ENCODE measurements at regions not wholly inside any gene's neighbourhood (a gene's known extent, or its start where the extent isn't known, plus 50 kb on each side); places are given as distances from the start of the nearest gene placed in this dataset.

DNA sequence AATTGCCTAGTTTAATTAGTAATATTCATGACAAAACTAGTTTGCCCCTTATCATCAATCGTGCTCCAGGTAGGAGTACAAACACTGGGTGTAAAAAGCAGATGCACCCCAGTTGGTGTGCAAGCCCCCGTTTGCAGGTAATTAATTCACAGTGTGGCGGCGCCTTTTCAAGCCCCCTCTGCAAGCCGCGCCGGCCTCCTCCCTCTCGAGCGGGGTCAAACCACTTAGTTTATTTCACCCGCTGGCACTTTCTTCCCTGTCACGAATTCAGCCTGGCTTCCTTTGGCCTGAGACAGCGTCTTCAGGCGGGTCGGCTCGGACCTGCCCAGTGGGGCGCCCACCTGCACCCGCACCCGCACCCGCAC, 64.7 kb upstream of the MAPRE2 start:
- no peaks in the 10 kb centered on the region for H3K36me3 ChIP-seq (ENCODE audit: control insufficient read depth in 2 of 2, insufficient read depth in 2 of 2, low read length in 1 of 2)
- peak overlapping the region; percentile 72 for H2AFZ ChIP-seq (ENCODE audit: control insufficient read depth, low read depth, low read length)
- H3K27ac ChIP-seq (ENCODE audit: control insufficient read depth, insufficient read depth) = no peak overlapping the region
- FAIRE-seq = no peak
- H3K4me3 ChIP-seq = peak overlapping the region; percentile 83
- SMC1A ChIA-PET (ENCODE audit: uncharacterized antibody, unreplicated experiment) = no interaction called here
- CTCF ChIA-PET = no interaction called here
- H3K4me1 ChIP-seq (ENCODE audit: control insufficient read depth, insufficient read depth, low read length) = peaks cover 18% of the 10 kb centered on the region
- H3K9ac ChIP-seq (ENCODE audit: control insufficient read depth, insufficient read depth, low read length) = no peak overlapping the region
- peak overlapping the region; percentile 98 for H3K4me2 ChIP-seq (ENCODE audit: control insufficient read depth, insufficient read depth)
- no peak for ATAC-seq
- no peak for DNase-seq (ENCODE audit: low read depth, low spot score)
- no peaks in the 10 kb centered on the region for H4K20me1 ChIP-seq (ENCODE audit: control insufficient read depth, insufficient read depth)
- H3K27me3 ChIP-seq (replicated peaks in 1 of 2; ENCODE audit: control insufficient read depth in 2 of 2, insufficient read depth in 2 of 2, low read length in 1 of 2) = peaks cover 12 to 34% of the 10 kb centered on the region in 2 experiments
- TF ChIP-seq NR2F1 (conservative IDR thresholded peaks at IDR 0.05) (0 out of 2 replicates have a peak, but pooled peaks have one; percentile 33), SUZ12 (IDR thresholded peaks at IDR 0.05; ENCODE audit: unreplicated experiment) (peak; percentile 84), BCL11A (IDR thresholded peaks at IDR 0.05; ENCODE audit: low read depth, low read length) (no peak), TCF3 (IDR thresholded peaks at IDR 0.05; ENCODE audit: borderline replicate concordance, insufficient read depth, low read depth, low read length) (no peak), CREM (IDR thresholded peaks at IDR 0.05; ENCODE audit: low read depth) (no peak), RB1 (IDR thresholded peaks at IDR 0.05; ENCODE audit: borderline replicate concordance) (no peak)
- BruUV-seq (replicated peaks) = no TSS peak
- H3K9me3 ChIP-seq (replicated peaks; ENCODE audit: control insufficient read depth, insufficient read depth, low read length) = no peaks in the 10 kb centered on the region
- RAD21 ChIA-PET (ENCODE audit: unreplicated experiment) = no interaction called here
- WGBS (ENCODE audit: insufficient coverage, insufficient replicate concordance, low lambda C conversion rate, missing lambda C conversion rate) = 12% methylated on average over 10 of the region's 19 CpGs
- H3K79me2 ChIP-seq (ENCODE audit: control insufficient read depth, insufficient read depth, low read length) = no peaks in the 10 kb centered on the region
- POLR2A ChIA-PET = no interaction called here
- intact Hi-C loops (cut with micrococcal nuclease; ENCODE audit: unreplicated experiment) = no loop called here
- in situ Hi-C loops (cut with MboI) = no loop called here

DNA sequence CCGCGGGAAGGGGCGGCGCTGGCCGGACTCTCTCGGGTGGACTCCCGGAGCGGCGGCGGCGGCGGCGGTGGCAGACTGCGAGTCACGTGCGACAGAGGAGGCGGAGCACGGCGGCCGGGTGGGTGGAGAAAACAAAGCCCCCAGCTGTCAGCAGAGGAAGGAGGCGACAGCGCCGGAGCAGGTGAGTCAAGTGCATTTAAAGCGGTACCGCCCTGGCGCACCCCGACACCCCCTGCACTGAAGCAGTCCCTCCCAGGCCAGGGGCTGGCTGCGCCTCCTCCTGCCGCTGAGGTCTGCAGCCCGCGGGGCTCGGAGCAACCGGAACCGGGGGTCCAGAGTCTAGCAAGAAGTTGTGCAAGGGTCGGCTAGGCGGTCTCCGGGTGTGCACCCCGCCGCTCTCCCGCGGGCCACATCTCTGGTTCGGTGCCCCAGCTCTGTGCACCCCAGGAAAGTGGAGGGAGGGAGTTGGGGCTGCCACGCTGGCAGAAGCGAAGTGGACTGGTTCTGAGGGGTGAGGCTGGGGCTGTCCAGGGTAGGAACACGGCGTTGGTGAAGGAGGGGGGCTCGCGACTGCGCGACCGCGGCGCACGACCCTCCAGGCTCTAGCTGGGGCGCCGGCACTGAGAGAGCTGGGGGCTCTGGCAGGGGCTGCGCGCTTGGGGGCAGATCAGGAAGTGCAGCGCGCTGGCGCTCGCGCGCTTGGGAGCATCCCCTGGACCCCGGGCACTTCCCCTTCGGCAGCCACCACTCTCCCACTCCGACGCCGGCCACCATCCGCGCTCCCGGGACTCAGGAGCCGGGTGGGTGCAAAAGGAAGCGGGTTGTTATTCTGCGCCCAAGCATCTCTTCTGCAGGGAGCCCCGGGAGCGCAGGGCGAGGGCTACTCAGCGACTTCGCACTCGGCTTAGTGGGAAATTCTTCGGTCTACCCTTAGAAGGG, 64.0 kb upstream of the MAPRE2 start:
- in situ Hi-C loops (cut with MboI) = no loop called here
- ATAC-seq (peak; percentile 86), DNase-seq (ENCODE audit: low read depth, low spot score) (no peak), FAIRE-seq (no peak)
- Histone ChIP-seq H2AFZ (ENCODE audit: control insufficient read depth, low read depth, low read length) (peak overlapping the region; percentile 72), H3K36me3 (ENCODE audit: control insufficient read depth in 2 of 2, insufficient read depth in 2 of 2, low read length in 1 of 2) (no peaks in the 10 kb centered on the region), H3K9me3 (replicated peaks; ENCODE audit: control insufficient read depth, insufficient read depth, low read length) (no peaks in the 10 kb centered on the region), H3K79me2 (ENCODE audit: control insufficient read depth, insufficient read depth, low read length) (no peaks in the 10 kb centered on the region), H3K4me2 (ENCODE audit: control insufficient read depth, insufficient read depth) (peak overlapping the region; percentile 98), H4K20me1 (ENCODE audit: control insufficient read depth, insufficient read depth) (no peaks in the 10 kb centered on the region), H3K27ac (ENCODE audit: control insufficient read depth, insufficient read depth) (no peak overlapping the region), H3K4me3 (peak overlapping the region; percentile 83), H3K4me1 (ENCODE audit: control insufficient read depth, insufficient read depth, low read length) (peaks cover 18% of the 10 kb centered on the region), H3K9ac (ENCODE audit: control insufficient read depth, insufficient read depth, low read length) (no peak overlapping the region; the same call in 1 of the 2 replicates), H3K27me3 (replicated peaks in 1 of 2; ENCODE audit: control insufficient read depth in 2 of 2, insufficient read depth in 2 of 2, low read length in 1 of 2) (peaks cover 12 to 34% of the 10 kb centered on the region in 2 experiments)
- WGBS (ENCODE audit: insufficient coverage, insufficient replicate concordance, low lambda C conversion rate, missing lambda C conversion rate) = 1% methylated on average over 78 of the region's 82 CpGs
- intact Hi-C loops (cut with micrococcal nuclease; ENCODE audit: unreplicated experiment) = no loop called here
- no TSS peak for BruUV-seq (replicated peaks)
- SMC1A ChIA-PET (ENCODE audit: uncharacterized antibody, unreplicated experiment) = no interaction called here
- POLR2A ChIA-PET = no interaction called here
- CTCF ChIA-PET = no interaction called here
- RAD21 ChIA-PET (ENCODE audit: unreplicated experiment) = no interaction called here
- TF ChIP-seq DPF2 (IDR thresholded peaks at IDR 0.05) (no peak), BACH1 (IDR thresholded peaks at IDR 0.05; ENCODE audit: borderline replicate concordance) (0 out of 2 replicates have a peak, but pooled peaks have one; percentile 30), BHLHE40 (IDR thresholded peaks at IDR 0.05; ENCODE audit: borderline replicate concordance in 1 of 2, low read depth in 2 of 2, low read length in 1 of 2) (peak; percentile 51 to 93; a peak in 3 of 4 replicates), SPI1 (IDR thresholded peaks at IDR 0.05; ENCODE audit: borderline replicate concordance, insufficient read depth, low read depth, low read length) (no peak), TCF3 (IDR thresholded peaks at IDR 0.05; ENCODE audit: borderline replicate concordance, insufficient read depth, low read depth, low read length) (0 out of 2 replicates have a peak, but pooled peaks have one; percentile 20), POU2F2 (IDR thresholded peaks at IDR 0.05; ENCODE audit: borderline replicate concordance, low read depth, low read length) (no peak), PAX8 (IDR thresholded peaks at IDR 0.05) (no peak), SIX5 (IDR thresholded peaks at IDR 0.05; ENCODE audit: low read depth, low read length, severe bottlenecking) (no peak)
- TF ChIP-seq, protein P1, sequence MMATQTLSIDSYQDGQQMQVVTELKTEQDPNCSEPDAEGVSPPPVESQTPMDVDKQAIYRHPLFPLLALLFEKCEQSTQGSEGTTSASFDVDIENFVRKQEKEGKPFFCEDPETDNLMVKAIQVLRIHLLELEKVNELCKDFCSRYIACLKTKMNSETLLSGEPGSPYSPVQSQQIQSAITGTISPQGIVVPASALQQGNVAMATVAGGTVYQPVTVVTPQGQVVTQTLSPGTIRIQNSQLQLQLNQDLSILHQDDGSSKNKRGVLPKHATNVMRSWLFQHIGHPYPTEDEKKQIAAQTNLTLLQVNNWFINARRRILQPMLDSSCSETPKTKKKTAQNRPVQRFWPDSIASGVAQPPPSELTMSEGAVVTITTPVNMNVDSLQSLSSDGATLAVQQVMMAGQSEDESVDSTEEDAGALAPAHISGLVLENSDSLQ (IDR thresholded peaks at IDR 0.05) = peak; percentile 11; the same call in 1 of the 2 replicates
- TF ChIP-seq, protein P2, sequence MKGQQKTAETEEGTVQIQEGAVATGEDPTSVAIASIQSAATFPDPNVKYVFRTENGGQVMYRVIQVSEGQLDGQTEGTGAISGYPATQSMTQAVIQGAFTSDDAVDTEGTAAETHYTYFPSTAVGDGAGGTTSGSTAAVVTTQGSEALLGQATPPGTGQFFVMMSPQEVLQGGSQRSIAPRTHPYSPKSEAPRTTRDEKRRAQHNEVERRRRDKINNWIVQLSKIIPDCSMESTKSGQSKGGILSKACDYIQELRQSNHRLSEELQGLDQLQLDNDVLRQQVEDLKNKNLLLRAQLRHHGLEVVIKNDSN (IDR thresholded peaks at IDR 0.05; ENCODE audit: borderline replicate concordance, extremely low read length, insufficient read depth, low read depth, low read length) = peak; percentile 67
